ENCODE measurements at regions not wholly inside any gene's neighbourhood (a gene's known extent, or its start where the extent isn't known, plus 50 kb on each side); places are given as distances from the start of the nearest gene placed in this dataset.

DNA sequence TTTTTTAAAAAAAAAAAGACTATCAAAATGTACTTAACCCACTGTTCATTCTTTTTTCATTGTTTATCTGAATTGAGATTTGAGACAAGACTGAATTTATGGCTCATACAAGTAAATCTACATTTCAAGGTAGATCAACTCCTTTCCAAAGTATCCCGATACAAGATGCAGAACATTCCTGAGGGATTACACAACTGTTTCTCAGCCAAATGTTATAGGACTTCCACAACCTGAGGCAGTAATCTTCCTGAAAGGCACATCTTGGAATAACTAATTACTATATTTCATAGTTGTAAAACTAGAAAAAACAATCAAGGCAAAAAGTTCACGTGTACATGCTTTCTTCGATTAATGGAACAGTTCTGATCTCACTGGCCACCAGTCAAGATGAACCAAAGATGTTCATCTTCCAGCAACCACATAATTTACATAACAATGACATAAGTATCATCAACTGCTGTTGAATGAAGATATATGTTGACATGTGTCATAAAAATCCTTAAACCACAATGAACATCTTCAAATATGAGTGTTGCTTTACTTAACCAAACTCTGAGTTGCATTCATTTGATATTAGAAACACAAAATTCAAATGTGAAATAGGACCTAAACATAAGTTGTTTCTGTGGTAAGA, 225.2 kb upstream of the DKK2 start:
- no peak for DNase-seq (ENCODE audit: low spot score)
- Histone ChIP-seq H3K27me3 (no peaks in the 10 kb centered on the region), H3K4me3 (no peak overlapping the region), H3K36me3 (replicated peaks; ENCODE audit: insufficient read depth, low read depth) (no peaks in the 10 kb centered on the region), H3K4me1 (ENCODE audit: insufficient read depth) (no peaks in the 10 kb centered on the region), H4K20me1 (ENCODE audit: insufficient read depth, poor library complexity, severe bottlenecking) (no peaks in the 10 kb centered on the region), H2AFZ (no peak overlapping the region), H3K79me2 (no peaks in the 10 kb centered on the region), H3K27ac (no peak overlapping the region), H3K9me2 (replicated peaks; ENCODE audit: insufficient read depth) (no peaks in the 10 kb centered on the region), H3K4me2 (no peak overlapping the region), H3K9me3 (ENCODE audit: low read depth) (no peaks in the 10 kb centered on the region)
- TF ChIP-seq, protein P1, sequence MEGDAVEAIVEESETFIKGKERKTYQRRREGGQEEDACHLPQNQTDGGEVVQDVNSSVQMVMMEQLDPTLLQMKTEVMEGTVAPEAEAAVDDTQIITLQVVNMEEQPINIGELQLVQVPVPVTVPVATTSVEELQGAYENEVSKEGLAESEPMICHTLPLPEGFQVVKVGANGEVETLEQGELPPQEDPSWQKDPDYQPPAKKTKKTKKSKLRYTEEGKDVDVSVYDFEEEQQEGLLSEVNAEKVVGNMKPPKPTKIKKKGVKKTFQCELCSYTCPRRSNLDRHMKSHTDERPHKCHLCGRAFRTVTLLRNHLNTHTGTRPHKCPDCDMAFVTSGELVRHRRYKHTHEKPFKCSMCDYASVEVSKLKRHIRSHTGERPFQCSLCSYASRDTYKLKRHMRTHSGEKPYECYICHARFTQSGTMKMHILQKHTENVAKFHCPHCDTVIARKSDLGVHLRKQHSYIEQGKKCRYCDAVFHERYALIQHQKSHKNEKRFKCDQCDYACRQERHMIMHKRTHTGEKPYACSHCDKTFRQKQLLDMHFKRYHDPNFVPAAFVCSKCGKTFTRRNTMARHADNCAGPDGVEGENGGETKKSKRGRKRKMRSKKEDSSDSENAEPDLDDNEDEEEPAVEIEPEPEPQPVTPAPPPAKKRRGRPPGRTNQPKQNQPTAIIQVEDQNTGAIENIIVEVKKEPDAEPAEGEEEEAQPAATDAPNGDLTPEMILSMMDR (IDR thresholded peaks at IDR 0.05; ENCODE audit: poor library complexity): no peak
- no peak for TF ChIP-seq EZH2 (IDR thresholded peaks at IDR 0.05; ENCODE audit: borderline replicate concordance)
- TF ChIP-seq EZH2phosphoT487 (IDR thresholded peaks at IDR 0.05; ENCODE audit: low read depth, severe bottlenecking, unreplicated experiment): no peak
- 74% methylated on average over 3 of the region's 3 CpGs for WGBS (ENCODE audit: low lambda C conversion rate, missing lambda C conversion rate)

GRCh38 chr4:107258359-107258758, 222.2 kb upstream of the DKK2 start:
- Histone ChIP-seq H3K9me3 (ENCODE audit: low read depth) (no peaks in the 10 kb centered on the region), H3K27me3 (no peaks in the 10 kb centered on the region), H3K4me2 (no peak overlapping the region), H2AFZ (no peak overlapping the region), H3K79me2 (no peaks in the 10 kb centered on the region), H4K20me1 (ENCODE audit: insufficient read depth, poor library complexity, severe bottlenecking) (no peaks in the 10 kb centered on the region), H3K9me2 (replicated peaks; ENCODE audit: insufficient read depth) (no peaks in the 10 kb centered on the region), H3K4me3 (no peak overlapping the region), H3K36me3 (replicated peaks; ENCODE audit: insufficient read depth, low read depth) (no peaks in the 10 kb centered on the region), H3K27ac (no peak overlapping the region), H3K4me1 (ENCODE audit: insufficient read depth) (no peaks in the 10 kb centered on the region)
- 90% methylated on average over 2 of the region's 2 CpGs for WGBS (ENCODE audit: low lambda C conversion rate, missing lambda C conversion rate)
- no peak for DNase-seq (ENCODE audit: low spot score)
- TF ChIP-seq EZH2phosphoT487 (IDR thresholded peaks at IDR 0.05; ENCODE audit: low read depth, severe bottlenecking, unreplicated experiment) (no peak), EZH2 (IDR thresholded peaks at IDR 0.05; ENCODE audit: borderline replicate concordance) (no peak)
- TF ChIP-seq, protein P1 (IDR thresholded peaks at IDR 0.05; ENCODE audit: poor library complexity): no peak

- Histone ChIP-seq H3K4me2 (no peak overlapping the region), H3K27me3 (no peaks in the 10 kb centered on the region), H3K36me3 (replicated peaks; ENCODE audit: insufficient read depth, low read depth) (no peaks in the 10 kb centered on the region), H3K9me3 (ENCODE audit: low read depth) (no peaks in the 10 kb centered on the region), H3K9me2 (replicated peaks; ENCODE audit: insufficient read depth) (no peaks in the 10 kb centered on the region), H2AFZ (no peak overlapping the region), H3K4me1 (ENCODE audit: insufficient read depth) (no peaks in the 10 kb centered on the region), H3K27ac (no peak overlapping the region), H3K79me2 (no peaks in the 10 kb centered on the region), H3K4me3 (no peak overlapping the region), H4K20me1 (ENCODE audit: insufficient read depth, poor library complexity, severe bottlenecking) (no peaks in the 10 kb centered on the region)
- TF ChIP-seq EZH2 (IDR thresholded peaks at IDR 0.05; ENCODE audit: borderline replicate concordance) (no peak), EZH2phosphoT487 (IDR thresholded peaks at IDR 0.05; ENCODE audit: low read depth, severe bottlenecking, unreplicated experiment) (no peak)
- TF ChIP-seq, protein P1 (IDR thresholded peaks at IDR 0.05; ENCODE audit: poor library complexity): no peak
- WGBS (ENCODE audit: low lambda C conversion rate, missing lambda C conversion rate): 63% methylated on average over 2 of the region's 2 CpGs
- DNase-seq (ENCODE audit: low spot score): no peak
Measured at GRCh38 chr4:107255596-107255995, 219.5 kb upstream of the DKK2 start.

Measured in hepatocyte (in vitro differentiated cells).